Right renal cortex interstitium (tissue), 3 donors: ENCODE measurements at regions not wholly inside any gene's neighbourhood (a gene's known extent, or its start where the extent isn't known, plus 50 kb on each side); places are given as distances from the start of the nearest gene placed in this dataset.

Source experiments
- DNase-seq, 3 donors: peaks; one replicate each; pipeline ENCODE4 v3.0.0-alpha.2; 2013; ENCODE audit warnings: low read depth in 3 of 3, low spot score in 2 of 3

- no peak for DNase-seq
These were observed 84.0 kb upstream of the TLE3 start for GRCh38 chr15:70181626-70182255.

GRCh38 chr15:70180186-70180875, 82.6 kb upstream of the TLE3 start:
- DNase-seq, result no peak

DNA sequence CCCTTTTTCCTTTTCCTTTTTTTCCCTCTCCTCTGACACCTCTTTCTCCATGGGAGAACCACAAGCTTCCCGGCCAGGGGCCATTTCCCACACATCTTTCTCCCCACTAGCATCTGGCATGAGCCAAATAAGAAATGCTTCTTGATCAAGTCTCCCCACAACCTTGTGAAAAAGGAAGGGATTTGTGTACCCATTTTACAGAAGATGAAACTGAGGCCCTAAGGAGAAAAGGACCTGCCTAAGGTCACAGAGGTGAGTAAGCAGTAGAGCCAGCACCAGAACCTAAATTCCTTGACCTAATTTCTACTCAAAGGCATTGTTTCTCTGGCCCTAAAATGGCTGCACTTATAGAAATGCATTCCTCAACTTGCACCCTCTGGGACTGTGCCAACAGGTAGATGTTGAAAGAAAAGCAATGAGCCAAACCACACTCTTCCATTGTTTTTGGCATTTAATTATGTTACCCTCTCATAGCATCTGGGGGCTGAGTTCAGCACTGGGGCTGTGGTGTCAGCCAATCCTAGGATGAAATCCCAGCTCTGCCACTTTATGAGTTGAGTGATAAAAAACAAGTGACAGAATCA, 81.7 kb upstream of the TLE3 start:
- DNase-seq, result no peak

GRCh38 chr15:70178335-70179084, 80.8 kb upstream of the TLE3 start:
- no peak for DNase-seq

- DNase-seq, result no peak
These were observed 75.0 kb upstream of the TLE3 start for GRCh38 chr15:70172566-70173225.

GRCh38 chr15:70172124-70172523, 74.4 kb upstream of the TLE3 start:
- no peak for DNase-seq

DNA sequence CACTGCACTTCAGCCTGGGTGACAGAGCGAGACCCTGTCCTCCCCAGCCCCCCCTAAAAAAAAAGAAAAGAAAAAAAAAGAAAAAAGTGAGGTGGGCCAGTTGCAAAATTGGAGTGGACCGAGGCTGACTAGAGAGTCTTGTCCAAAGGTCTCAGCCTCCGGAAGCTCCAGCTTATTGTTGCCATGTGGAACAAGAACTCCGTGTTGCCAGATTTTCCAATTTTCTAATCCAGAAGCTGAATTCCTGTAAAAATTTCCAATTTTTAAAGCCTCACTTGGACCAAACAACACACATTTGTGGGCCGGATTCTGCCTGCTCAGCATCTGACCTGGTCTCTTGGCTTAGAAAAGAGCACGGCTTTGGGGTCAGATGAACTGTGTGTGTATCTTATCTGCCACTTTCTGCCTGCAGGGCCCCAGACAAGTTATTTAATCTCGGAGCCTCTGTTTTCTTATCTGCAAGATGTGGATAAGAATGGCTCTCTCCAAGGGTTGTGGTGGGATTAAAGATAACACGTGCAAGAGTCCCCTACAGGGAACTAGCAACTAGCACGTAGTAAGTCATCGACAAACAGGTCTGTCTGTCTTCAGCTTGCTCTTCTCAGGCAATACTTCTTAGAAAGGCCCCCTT, 73.7 kb upstream of the TLE3 start:
- DNase-seq, result no peak

DNA sequence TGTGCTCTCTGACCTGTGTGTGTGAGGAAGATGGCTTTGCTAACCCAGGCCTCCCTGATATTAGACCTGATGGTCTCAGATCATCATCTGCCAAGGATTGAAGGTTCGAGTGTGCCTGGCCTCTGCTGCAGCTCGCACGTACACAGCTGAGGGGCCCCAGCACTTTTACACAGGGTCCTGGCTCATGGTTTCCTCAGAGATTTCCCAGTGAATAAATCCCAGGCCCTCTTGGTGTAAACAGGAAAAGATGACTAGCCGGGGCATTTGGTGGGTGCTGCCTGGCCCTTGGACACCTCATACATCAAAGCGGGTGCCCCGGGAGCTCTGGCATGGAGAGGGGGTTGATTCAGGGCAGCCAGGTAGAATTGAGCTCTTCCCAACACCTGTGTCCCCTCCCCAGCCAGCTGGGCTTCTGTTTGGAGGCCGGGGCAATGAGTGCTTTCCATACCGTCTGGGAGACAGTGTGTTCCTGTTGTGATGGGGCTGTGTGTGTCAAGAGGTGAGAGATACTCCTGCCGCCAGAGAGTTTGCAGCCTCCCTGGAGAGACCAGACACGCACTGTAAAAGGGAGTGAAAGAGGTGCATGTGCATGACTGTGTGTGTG, 72.5 kb upstream of the TLE3 start:
- no peak for DNase-seq

GRCh38 chr15:70169147-70169546, 71.4 kb upstream of the TLE3 start:
- DNase-seq, result no peak

DNA sequence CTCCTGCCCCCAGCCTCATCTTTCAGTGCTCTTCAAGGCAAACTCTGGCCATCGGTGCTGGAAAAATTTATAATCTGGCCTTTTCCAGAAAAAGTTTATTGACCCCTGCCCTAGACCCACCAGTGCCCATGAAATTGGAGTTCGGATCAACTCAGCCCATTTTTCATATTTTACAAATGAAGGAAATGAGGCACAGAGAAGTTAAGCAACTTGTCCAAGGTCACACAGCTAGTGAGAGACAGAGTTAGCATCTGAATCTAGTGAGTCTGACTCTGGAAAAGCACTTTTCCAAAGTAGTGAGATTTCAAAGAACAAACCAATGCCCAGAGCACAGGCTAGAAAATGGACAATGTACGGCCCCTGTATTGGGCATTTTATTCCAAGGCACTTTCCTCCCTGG, 69.4 kb upstream of the TLE3 start:
- no peak for DNase-seq

GRCh38 chr15:70166506-70167087, 68.9 kb upstream of the TLE3 start:
- DNase-seq, result no peak

GRCh38 chr15:70165716-70166284, 68.1 kb upstream of the TLE3 start:
- DNase-seq, result no peak

DNA sequence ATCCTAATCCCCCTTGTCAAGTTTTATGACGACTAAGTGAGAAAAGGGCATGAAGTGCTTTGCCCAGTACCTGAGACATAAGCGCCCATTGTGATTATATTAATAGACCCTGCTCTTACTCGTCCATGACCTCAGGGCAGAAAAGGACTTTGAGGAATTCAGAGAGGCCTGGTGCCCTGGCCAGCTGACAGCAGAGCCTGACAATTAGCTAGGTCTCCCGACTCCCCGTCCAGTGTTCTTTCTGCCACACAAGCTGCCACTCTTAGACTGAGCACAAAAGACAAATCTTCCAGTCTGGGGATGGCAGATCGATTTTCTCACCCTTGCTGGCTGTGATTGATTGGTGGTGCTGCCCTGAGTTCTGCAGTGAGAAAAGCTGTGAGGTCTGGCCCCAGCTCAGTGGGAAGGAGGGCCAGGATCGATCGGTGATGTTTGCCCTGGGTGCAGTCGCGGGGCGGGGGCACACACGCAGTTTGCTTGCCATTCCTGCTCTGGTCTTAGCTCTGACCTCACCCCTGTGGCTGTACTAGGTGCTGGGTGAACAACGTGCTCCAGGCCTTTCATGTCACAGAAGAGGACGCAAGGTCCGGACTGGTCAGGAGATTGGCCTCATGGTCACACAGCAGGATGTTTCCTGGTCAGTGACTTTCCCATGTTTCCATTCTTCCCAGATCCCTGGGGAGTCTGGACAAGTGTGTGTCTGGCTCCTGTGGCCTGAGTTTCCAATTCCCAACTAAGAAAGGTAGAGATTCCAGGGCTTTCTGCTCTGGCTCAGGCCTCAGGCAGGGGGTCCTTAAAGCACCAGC, 67.4 kb upstream of the TLE3 start:
- DNase-seq, result no peak

GRCh38 chr15:70164156-70164900, 66.6 kb upstream of the TLE3 start:
- DNase-seq, result no peak

GRCh38 chr15:70160803-70161565, 63.3 kb upstream of the TLE3 start:
- no peak for DNase-seq

DNA sequence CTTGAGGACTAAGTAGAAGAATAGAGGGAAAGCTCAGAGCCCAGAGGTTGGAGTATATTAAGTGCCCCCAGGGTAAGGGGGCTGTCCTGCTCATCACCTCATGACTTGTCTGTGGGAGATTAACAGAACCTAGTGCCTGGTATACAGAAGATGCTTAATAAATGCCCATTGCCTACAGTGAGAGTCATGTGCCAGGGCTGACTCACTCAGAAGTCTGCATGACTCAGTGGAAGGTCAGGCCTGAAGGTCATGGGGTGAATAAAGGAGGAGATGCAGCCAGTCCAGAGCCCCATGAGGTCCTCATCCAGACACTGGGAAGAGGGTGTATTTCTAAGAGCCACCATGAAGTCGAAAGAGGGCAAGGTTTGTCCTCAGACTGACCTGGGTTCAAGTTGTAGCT, 62.5 kb upstream of the TLE3 start:
- DNase-seq, result no peak

GRCh38 chr15:70159713-70160009, 61.9 kb upstream of the TLE3 start:
- DNase-seq, result no peak
